ENCODE measurements at regions not wholly inside any gene's neighbourhood (a gene's known extent, or its start where the extent isn't known, plus 50 kb on each side); places are given as distances from the start of the nearest gene placed in this dataset.

DNA sequence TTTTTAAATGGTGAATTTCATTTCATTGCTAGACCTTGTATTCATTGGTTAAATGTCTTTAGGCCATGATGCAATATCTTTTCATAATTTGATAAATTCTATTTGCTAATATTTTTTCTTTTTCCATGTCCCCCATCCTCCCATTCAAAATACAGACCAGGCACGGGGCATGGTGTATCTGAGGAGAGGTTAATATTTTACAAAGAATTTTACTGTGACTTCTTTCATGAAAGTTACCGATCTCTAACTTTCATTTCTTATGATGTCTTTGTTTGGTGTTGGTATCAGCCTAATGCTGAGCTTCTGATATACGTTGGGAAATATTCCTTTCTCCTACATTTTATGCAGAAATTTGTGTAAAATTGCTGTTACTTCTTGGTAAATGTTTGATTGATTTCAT, 216.7 kb upstream of the IGFBP3 start (continued):
- no peak for TF ChIP-seq ZFX (IDR thresholded peaks at IDR 0.05)
- TF ChIP-seq, protein P1, sequence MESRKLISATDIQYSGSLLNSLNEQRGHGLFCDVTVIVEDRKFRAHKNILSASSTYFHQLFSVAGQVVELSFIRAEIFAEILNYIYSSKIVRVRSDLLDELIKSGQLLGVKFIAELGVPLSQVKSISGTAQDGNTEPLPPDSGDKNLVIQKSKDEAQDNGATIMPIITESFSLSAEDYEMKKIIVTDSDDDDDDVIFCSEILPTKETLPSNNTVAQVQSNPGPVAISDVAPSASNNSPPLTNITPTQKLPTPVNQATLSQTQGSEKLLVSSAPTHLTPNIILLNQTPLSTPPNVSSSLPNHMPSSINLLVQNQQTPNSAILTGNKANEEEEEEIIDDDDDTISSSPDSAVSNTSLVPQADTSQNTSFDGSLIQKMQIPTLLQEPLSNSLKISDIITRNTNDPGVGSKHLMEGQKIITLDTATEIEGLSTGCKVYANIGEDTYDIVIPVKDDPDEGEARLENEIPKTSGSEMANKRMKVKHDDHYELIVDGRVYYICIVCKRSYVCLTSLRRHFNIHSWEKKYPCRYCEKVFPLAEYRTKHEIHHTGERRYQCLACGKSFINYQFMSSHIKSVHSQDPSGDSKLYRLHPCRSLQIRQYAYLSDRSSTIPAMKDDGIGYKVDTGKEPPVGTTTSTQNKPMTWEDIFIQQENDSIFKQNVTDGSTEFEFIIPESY (IDR thresholded peaks at IDR 0.05; ENCODE audit: extremely low read depth, insufficient replicate concordance, low read length) = no peak
- TF ChIP-seq CBX3 (IDR thresholded peaks at IDR 0.05; ENCODE audit: low read depth) = no peak
- no peak for TF ChIP-seq FOSL1 (IDR thresholded peaks at IDR 0.05; ENCODE audit: low read depth)
- no peak for TF ChIP-seq ZNF274 (IDR thresholded peaks at IDR 0.05; ENCODE audit: low read depth, low read length)
- TF ChIP-seq MAX (IDR thresholded peaks at IDR 0.05) = no peak
- no peak for TF ChIP-seq YY1 (IDR thresholded peaks at IDR 0.05; ENCODE audit: extremely low read depth, insufficient replicate concordance, low read depth, low read length)
- no peak for TF ChIP-seq POLR2A (IDR thresholded peaks at IDR 0.05; ENCODE audit: borderline replicate concordance, extremely low read depth, insufficient read depth, insufficient read length)

- ChIA-PET POLR2A (no interaction called here), CTCF (no interaction called here), RAD21 (ENCODE audit: low non-redundant PET in 1 of 2, low total read pairs in 2 of 2, uncharacterized antibody in 2 of 2, unreplicated experiment in 2 of 2) (no interaction called here)
- intact Hi-C loops (cut with micrococcal nuclease) = no loop called here
- Histone ChIP-seq H3K36me3 (ENCODE audit: control insufficient read depth in 1 of 2, insufficient read depth in 2 of 2, low read length in 2 of 2) (no peaks in the 10 kb centered on the region), H3K9ac (ENCODE audit: low read length) (no peak overlapping the region), H3K27ac (ENCODE audit: low read depth, low read length) (no peak overlapping the region), H4K20me1 (ENCODE audit: insufficient read depth) (no peaks in the 10 kb centered on the region), H3K4me3 (replicated peaks in 1 of 2; ENCODE audit: low read depth in 1 of 2, low read length in 2 of 2) (no peak overlapping the region), H3K4me1 (ENCODE audit: control insufficient read depth in 1 of 2, insufficient read depth in 2 of 2, low read length in 2 of 2) (no peaks in the 10 kb centered on the region), H3K79me2 (ENCODE audit: insufficient read depth, low read length) (no peaks in the 10 kb centered on the region), H3K9me2 (ENCODE audit: insufficient read depth) (no peaks in the 10 kb centered on the region), H3K9me3 (ENCODE audit: control insufficient read depth in 1 of 2, insufficient read depth in 1 of 2, low read depth in 1 of 2, low read length in 2 of 2) (no peaks in the 10 kb centered on the region), H2AFZ (ENCODE audit: low read depth, low read length, poor library complexity, severe bottlenecking) (no peak overlapping the region), H3K27me3 (ENCODE audit: insufficient read depth, low read length) (no peaks in the 10 kb centered on the region), H3K4me2 (ENCODE audit: low read length) (no peak overlapping the region)
- DNase-seq (ENCODE audit: low read depth, low spot score) = no peak
- no peak for ATAC-seq
- no TSS peak for BruUV-seq (replicated peaks)
- no peak for TF ChIP-seq SRF (IDR thresholded peaks at IDR 0.05; ENCODE audit: low read depth)
- TF ChIP-seq JUND (IDR thresholded peaks at IDR 0.05) = no peak
- TF ChIP-seq EGR1 (IDR thresholded peaks at IDR 0.05; ENCODE audit: low read depth) = no peak
- TF ChIP-seq MAX (IDR thresholded peaks at IDR 0.05) = no peak
These were observed 214.5 kb upstream of the IGFBP3 start for GRCh38 chr7:46135557-46135956.
